HK-2 (cell line): ENCODE measurements at regions not wholly inside any gene's neighbourhood (a gene's known extent, or its start where the extent isn't known, plus 50 kb on each side); places are given as distances from the start of the nearest gene placed in this dataset.
A peak's percentile ranks its signal among the peaks of the same experiment; 100 is the strongest.

ENCODE experiments used
- DNase-seq: peaks from one replicate; pipeline ENCODE4 v3.0.0-alpha.2; 2018; ENCODE audit not compliant: unreplicated experiment

DNA sequence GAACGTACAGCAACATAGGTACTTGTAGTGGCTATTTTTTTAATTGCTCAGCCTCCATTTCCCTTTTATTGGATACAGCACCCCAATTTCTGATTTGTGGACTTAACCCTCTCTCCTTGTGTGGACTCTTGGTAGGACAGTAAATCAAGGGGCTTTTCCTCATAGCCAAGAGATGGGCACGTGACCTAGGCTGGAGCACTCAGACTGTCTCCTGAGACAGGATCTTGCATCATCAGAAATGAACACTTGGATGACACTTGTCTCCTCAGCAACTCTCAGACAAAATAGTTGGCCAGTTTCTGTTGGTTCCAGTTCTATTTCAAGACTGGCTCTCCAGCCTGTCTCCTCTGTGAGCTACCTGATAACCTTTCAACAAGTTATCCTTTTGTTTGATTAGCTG, 112.9 kb upstream of the ZNF678 start:
- no peak for DNase-seq

GRCh38 chr1:227449741-227450441, 113.5 kb upstream of the ZNF678 start:
- no peak for DNase-seq

DNA sequence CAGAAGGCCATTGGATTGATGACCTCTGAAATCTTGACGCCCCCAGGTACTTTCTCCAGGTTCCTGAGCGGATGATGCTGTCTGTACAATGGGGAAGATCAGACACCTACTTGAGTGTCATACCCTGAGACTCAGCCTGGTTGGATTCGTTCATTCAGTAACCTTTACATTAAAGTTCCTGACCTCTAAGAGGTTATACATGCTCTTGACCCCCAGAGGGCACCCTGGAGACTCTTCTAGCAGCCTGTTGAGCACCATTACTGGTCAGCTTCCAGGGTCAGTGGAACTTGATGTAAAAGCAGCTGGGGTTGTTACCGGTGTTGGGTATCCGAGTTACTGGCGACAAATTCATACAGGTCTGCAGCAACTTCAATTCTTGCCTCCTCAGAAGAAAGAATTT, 114.3 kb upstream of the ZNF678 start:
- DNase-seq = peak; percentile 32

GRCh38 chr1:227447531-227447990, 115.8 kb upstream of the ZNF678 start:
- DNase-seq = no peak

- no peak for DNase-seq
Measured at GRCh38 chr1:227445746-227446145, 117.6 kb upstream of the ZNF678 start.

- no peak for DNase-seq
Measured at GRCh38 chr1:227445092-227445674, 118.2 kb upstream of the ZNF678 start.

DNA sequence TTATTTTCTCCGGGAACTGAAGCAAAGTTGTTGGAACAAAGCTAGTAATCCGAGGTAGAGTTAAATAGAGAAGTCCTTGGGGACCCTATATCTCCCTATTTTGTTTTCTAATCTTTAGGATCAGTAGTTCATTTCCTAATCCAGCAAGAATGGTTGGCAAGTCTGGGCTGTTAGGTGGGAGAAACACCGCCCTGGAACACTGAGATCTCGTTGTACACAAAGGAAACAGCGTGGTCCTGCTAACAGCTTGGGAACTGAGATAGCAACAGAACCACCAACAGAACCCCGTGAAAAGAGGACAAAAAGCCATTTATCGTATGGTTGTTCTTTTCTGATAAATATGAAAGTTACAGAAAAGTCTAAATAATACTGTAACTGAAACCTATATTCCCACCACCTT, 121.9 kb upstream of the CDC42BPA start:
- no peak for DNase-seq

DNA sequence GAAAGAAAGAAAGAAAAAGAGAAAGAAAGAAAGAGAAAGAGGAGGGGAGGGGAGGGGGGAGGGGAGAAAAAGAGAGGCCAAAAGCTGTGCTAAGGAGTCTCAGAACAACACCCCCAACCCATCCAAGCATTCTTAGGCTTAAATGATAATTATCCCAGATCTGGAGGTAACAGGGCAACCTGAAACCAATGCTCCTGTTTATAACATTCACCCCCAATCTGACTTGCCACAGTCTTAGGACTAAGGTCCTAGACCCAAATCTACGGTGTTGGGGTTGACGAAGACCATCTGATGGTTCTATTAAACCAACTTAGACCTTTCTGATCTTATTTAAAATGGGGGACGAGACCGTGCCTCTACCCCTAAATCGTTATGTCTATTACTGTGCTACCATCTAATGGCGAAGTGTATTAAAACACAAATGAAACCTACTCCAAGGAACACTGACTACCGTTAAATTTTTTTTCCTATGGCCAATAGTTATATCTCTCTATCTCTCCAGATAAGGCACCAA, 119.3 kb upstream of the CDC42BPA start:
- DNase-seq = peak; percentile 6

DNA sequence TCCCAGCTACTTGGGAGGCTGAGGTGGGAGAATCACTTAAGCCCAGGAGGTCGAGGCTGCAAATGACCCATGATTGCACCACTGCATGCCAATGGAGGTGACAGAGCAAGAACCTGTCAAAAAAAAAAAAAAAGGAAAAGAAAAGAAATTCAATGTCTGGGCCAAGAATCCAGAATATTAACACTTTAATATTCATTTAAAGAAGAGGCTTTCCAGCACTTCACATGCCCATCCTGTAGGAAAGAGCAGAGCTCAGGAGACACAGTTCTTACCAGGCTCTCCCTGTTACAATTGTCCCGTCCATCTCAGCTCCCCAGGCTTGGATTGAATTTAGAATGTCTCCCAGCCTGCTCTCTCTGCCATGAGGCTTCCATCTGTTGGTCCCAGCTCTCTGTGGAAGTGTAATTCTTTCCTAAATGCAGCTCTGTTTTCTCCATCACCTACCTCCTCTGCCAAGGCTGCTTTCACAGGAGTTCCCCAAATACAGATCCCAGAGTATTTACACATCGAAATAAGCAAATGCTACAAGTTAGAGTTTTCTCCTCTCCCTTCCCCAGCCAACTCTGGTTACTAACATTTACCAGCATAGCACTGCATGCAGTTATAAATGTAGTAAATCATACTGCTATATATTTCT, 116.6 kb upstream of the CDC42BPA start:
- DNase-seq = no peak

DNA sequence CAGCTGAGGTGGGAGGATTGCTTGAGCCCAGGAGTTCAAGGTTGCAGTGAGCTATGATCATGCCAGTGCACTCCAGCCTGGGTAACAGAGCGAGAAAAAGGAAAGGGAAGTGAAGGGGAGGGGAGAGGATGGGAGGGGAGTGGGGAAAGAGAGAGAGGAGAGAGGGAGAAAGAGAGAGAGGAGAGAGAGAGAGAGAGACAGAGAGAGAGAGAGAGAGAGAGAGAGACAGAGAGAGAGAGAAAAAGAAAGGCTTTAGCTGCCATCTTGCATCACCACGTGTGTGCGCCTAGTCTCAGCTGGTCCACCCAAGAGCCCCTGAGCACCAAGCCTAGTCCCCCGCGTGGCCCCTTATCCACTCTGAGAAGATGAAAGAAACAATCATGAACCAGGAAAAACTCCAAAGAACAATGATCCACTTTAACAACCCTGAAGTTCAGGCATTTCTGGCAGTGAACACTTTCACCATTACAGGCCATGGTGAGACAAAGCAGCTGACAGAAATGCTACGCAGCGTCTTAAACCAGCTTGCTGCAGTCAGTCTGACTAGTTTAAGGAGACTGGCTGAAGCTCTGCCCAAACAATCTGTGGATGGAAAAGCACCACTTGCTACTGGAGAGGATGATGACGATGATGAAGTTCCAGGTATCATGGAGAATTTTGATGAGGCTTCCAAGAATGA, 115.5 kb upstream of the CDC42BPA start:
- DNase-seq = no peak

- no peak for DNase-seq
Measured at GRCh38 chr1:227432981-227433380, 114.7 kb upstream of the CDC42BPA start.

DNA sequence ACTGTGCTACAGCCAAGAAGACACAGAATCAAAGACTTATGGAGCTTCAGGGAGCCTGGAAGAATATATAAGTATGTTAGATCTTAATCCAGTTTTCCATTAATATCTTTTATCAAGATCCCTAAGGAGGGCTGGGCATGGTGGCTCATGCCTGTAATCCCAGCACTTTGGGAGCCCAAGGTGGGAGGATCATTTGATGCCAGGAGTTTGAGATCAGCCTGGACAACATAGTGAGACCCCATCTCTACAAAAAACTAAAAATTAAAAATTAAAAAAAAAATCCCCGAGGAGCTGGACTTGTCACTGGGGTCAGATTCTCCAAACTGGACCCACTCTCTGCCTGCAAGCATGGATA, 113.9 kb upstream of the CDC42BPA start:
- no peak for DNase-seq

GRCh38 chr1:227429447-227430359, 111.4 kb upstream of the CDC42BPA start:
- DNase-seq = no peak

DNA sequence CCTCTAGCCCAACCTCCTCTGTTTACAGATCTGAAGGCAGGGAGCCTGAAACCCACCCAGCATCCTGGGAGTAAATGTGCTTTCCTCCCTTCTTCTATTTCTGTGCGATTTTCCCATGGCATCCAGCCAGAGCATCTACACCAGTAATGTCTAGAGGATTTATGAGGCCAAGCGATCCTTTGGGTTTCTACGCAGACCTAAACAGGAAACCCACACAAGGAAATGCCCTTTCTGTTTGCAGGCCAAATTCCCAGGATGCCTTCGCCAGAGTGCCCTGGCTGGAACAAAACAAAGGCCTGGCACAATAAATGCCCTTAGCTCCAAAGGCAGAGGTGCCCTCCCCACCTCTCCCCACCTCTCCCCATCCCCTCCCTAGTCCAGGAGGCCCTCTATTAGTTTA, 110.5 kb upstream of the CDC42BPA start:
- DNase-seq = no peak

GRCh38 chr1:227427411-227427810, 109.1 kb upstream of the CDC42BPA start:
- no peak for DNase-seq

- DNase-seq = no peak
Measured at GRCh38 chr1:227424953-227425352, 106.7 kb upstream of the CDC42BPA start.

DNA sequence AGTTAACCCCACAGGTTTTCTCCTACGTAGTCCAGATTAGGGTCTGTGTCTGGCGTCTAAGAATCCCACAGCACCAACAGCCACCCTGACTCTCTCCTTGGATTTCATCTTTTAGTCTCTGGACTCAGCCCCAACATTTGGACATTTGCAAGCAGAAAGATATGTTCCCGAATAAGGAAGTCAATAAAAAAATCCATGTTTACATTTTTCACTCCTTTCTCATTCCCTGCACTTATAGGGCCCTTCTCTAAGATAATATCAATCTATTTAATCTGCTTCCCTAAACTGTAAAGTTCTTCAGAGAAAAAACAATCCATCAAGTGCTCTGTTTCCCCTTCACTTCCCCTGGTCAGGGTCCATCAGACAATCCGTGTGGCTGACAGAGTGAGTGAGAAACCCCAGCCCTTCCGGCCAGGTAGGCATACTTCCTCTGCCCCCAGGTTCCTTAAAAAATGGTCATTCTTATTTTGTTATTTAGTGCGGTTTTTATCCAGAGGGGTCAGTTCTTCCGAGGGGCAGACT, 105.9 kb upstream of the CDC42BPA start:
- DNase-seq = no peak

DNA sequence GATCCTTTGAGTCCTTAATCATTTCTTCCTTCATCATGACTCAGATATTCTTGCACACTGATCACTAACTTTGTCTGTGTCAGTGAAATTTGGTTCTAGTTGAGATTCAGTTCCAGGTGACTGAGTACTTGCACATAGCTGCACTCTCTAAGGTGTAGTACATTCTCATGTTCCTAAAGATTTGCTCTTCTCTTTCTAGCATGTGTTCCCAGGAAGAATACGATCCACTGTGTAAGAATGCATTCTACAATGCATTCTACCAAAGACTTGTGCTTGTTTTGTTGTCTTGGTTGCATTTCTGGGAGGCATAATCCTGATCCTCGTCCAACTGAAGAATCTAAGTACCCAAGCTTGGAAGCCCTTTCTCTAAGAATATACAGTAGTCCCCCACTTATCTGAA, 104.3 kb upstream of the CDC42BPA start:
- DNase-seq = no peak

DNA sequence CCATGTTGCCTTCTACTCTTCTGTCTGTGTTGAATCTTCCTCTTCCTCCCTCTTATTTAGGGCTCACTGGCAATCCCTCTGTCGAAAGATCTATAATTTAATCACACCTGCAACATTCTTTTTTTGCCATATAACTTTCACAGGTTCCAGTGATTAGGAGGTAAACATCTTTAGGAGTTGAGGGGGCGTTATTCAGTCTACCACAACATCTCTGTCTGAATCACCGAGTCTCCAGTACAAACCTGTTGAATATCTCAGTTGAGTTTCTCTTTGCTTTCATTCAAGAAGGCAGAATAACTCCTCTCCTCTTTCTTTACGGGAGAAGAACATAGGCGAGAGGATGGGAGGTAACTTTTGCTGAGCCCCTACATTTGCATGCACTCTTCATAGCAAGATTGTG, 101.9 kb upstream of the CDC42BPA start:
- DNase-seq = no peak

- no peak for DNase-seq
Measured at GRCh38 chr1:227417756-227418480, 99.6 kb upstream of the CDC42BPA start.
